GM12878 (cell line): ENCODE measurements at regions not wholly inside any gene's neighbourhood (a gene's known extent, or its start where the extent isn't known, plus 50 kb on each side); places are given as distances from the start of the nearest gene placed in this dataset.

Source experiments
- ATAC-seq: fragments of 200-7000 bp; cut with Tn5 transposase; 3 replicates; pipeline ENCODE4 v1.9.1; 2020; ENCODE audit warnings: mild to moderate bottlenecking, moderate library complexity
- BruUV-seq: library from RNA; stranded (reverse); fragments of 400-500 nt; replicated peaks from 2 replicates; lab custom pipeline; 2021; lab: Mats Ljungman, UMichigan
- CTCF ChIA-PET: fragments of 300-600 bp; sonication (Branson Sonifier 250); formaldehyde crosslinking; extraction: SDS; loops from one replicate; lab custom pipeline; 2021; ENCODE audit warnings: inconsistent platforms; lab: Yijun Ruan, JAX
- POLR2A ChIA-PET: fragments of 350-600 bp; formaldehyde crosslinking; extraction: SDS; loops from one replicate; lab custom pipeline; 2021; ENCODE audit warnings: inconsistent platforms; lab: Charles Lee
- RAD21 ChIA-PET: fragments of 300-600 bp; sonication (Branson Sonifier 250); formaldehyde crosslinking; loops from one replicate; lab custom pipeline; 2023; ENCODE audit warnings: antibody characterized with exemption; ENCODE audit not compliant: unreplicated experiment; lab: Charles Lee
- SMC1A ChIA-PET: fragments of 300-600 bp; sonication (Branson Sonifier 250); formaldehyde crosslinking; loops from one replicate; lab custom pipeline; 2023; ENCODE audit not compliant: unreplicated experiment, uncharacterized antibody; lab: Charles Lee
- DNase-seq: peaks from one replicate; pipeline ENCODE4 v3.0.0-alpha.2; 2011; ENCODE audit warnings: low read depth, low spot score
- FAIRE-seq: peaks from 3 replicates; lab custom pipeline; 2011; peaks lifted over from hg19 to GRCh38; lab: Jason Lieb, UNC
- H2AFZ ChIP-seq: 2 replicates; pipeline ENCODE4 v1.6.0; 2011; ENCODE audit warnings: low read depth, low read length, control low read depth; ENCODE audit not compliant: control insufficient read depth
- H3K27ac ChIP-seq: 2 replicates; pipeline ENCODE4 v1.5.1; 2011; ENCODE audit warnings: control low read depth; ENCODE audit not compliant: control insufficient read depth, insufficient read depth
- H3K27me3 ChIP-seq, 2 experiments: replicated peaks in 1 of 2; 2 replicates each; pipeline versions ENCODE4 v1.6.0 to v1.6.1; 2011; ENCODE audit warnings: low read length in 1 of 2; ENCODE audit not compliant: control insufficient read depth in 2 of 2, insufficient read depth in 2 of 2
- H3K36me3 ChIP-seq, 2 experiments: 2 replicates each; pipeline ENCODE4 v1.5.1; 2011; ENCODE audit warnings: low read length in 1 of 2; ENCODE audit not compliant: control insufficient read depth in 2 of 2, insufficient read depth in 2 of 2
- H3K4me1 ChIP-seq: 2 replicates; pipeline ENCODE4 v1.6.1; 2011; ENCODE audit warnings: mild to moderate bottlenecking, low read length, moderate library complexity, mixed read lengths; ENCODE audit not compliant: control insufficient read depth, insufficient read depth
- H3K4me2 ChIP-seq: 2 replicates; pipeline ENCODE4 v1.6.0; 2011; ENCODE audit warnings: control low read depth; ENCODE audit not compliant: control insufficient read depth, insufficient read depth
- H3K4me3 ChIP-seq: fragments of 200-600 bp; sonication (generic); 2 replicates; pipeline ENCODE4 v1.5.1; 2016
- H3K79me2 ChIP-seq: 2 replicates; pipeline ENCODE4 v1.6.0; 2011; ENCODE audit warnings: low read length; ENCODE audit not compliant: control insufficient read depth, insufficient read depth
- H3K9ac ChIP-seq: 2 replicates; pipeline ENCODE4 v1.8.0; 2011; ENCODE audit warnings: low read length, control low read depth, mixed read lengths; ENCODE audit not compliant: control insufficient read depth, insufficient read depth
- H3K9me3 ChIP-seq: replicated peaks from 3 replicates; pipeline ENCODE4 v1.5.1; 2011; ENCODE audit warnings: mild to moderate bottlenecking, low read length; ENCODE audit not compliant: control insufficient read depth, insufficient read depth
- H4K20me1 ChIP-seq: 2 replicates; pipeline ENCODE4 v1.6.0; 2011; ENCODE audit not compliant: control insufficient read depth, insufficient read depth
- BCL3 ChIP-seq: IDR thresholded peaks from 2 replicates; pipeline ENCODE4 v1.6.1; 2011; ENCODE audit warnings: borderline replicate concordance, low read depth, mild to moderate bottlenecking, moderate library complexity, low read length; ENCODE audit not compliant: insufficient read depth, poor library complexity, severe bottlenecking
- JUND ChIP-seq: IDR thresholded peaks from 2 replicates; pipeline ENCODE4 v1.6.1; 2012; ENCODE audit warnings: low read depth, mild to moderate bottlenecking, low read length, improper control_type of control experiment, moderate library complexity
- KLF5 ChIP-seq: fragments of 450-650 bp; IDR thresholded peaks from 2 replicates; pipeline ENCODE4 v1.6.1; 2014; ENCODE audit warnings: mild to moderate bottlenecking; ENCODE audit not compliant: partially characterized antibody
- NR2F1 ChIP-seq: fragments of 450-650 bp; conservative IDR thresholded peaks from 2 replicates; pipeline ENCODE4 v1.6.1; 2017; ENCODE audit warnings: mild to moderate bottlenecking
- NRF1 ChIP-seq: conservative IDR thresholded peaks from 2 replicates; pipeline ENCODE4 v1.6.1; 2011; ENCODE audit warnings: mild to moderate bottlenecking, low read depth, low read length, improper control_type of control experiment
- POLR2A ChIP-seq: IDR thresholded peaks from 2 replicates; pipeline ENCODE4 v1.6.1; 2011; ENCODE audit warnings: low read depth, mild to moderate bottlenecking, low read length
- REST ChIP-seq: IDR thresholded peaks from 2 replicates; pipeline ENCODE4 v1.6.1; 2012; ENCODE audit warnings: mild to moderate bottlenecking, low read depth, low read length
- ZBED1 ChIP-seq: IDR thresholded peaks from 2 replicates; pipeline ENCODE4 v1.6.1; 2016; ENCODE audit warnings: borderline replicate concordance
- WGBS: methylation state at CpG from one replicate; pipeline ENCODE4 v1.1.6; 2016; ENCODE audit warnings: low lambda C conversion rate; ENCODE audit not compliant: insufficient replicate concordance, insufficient coverage; ENCODE audit errors: missing lambda C conversion rate; 5-methylcytosine and 5-hydroxymethylcytosine counted together
- in situ Hi-C: fragments of 300-500 bp; cut with MboI; formaldehyde crosslinking; loops from 9 replicates; pipeline ENCODE4 v1.14.3; 2018; ENCODE audit warnings: mixed read lengths
- intact Hi-C: fragments of 100-400 bp; cut with micrococcal nuclease; formaldehyde crosslinking; loops from one replicate; pipeline ENCODE4 v1.14.2; 2022; ENCODE audit not compliant: unreplicated experiment

- intact Hi-C loops = no loop called here
- ChIA-PET RAD21 (no interaction called here), POLR2A (no interaction called here), SMC1A (interaction anchor here (1.1 to 1.3 kb wide), 2 partner anchors 12 to 45 kb away, joined by 3 read pairs; no protein-coding TSS in a partner anchor), CTCF (interaction anchor here (1.2 kb wide), 1 partner anchor 20 kb away, joined by 6 read pairs; no protein-coding TSS in a partner anchor)
- in situ Hi-C loops = no loop called here
- Histone ChIP-seq H3K27me3 (no peaks in the 10 kb centered on the region), H4K20me1 (no peaks in the 10 kb centered on the region), H3K4me2 (no peak overlapping the region), H3K9ac (no peak overlapping the region), H3K9me3 (no peaks in the 10 kb centered on the region), H2AFZ (no peak overlapping the region), H3K79me2 (no peaks in the 10 kb centered on the region), H3K36me3 (no peaks in the 10 kb centered on the region), H3K4me3 (no peak overlapping the region), H3K4me1 (no peaks in the 10 kb centered on the region), H3K27ac (no peak overlapping the region)
- WGBS = 0% methylated on average over 2 of the region's 2 CpGs
- ATAC-seq (no peak), DNase-seq (no peak), FAIRE-seq (no peak)
- TF ChIP-seq POLR2A (no peak), BCL3 (no peak), KLF5 (no peak)
- BruUV-seq = no TSS peak
Observed at GRCh38 chr13:108528303-108528702, 101.1 kb upstream of the MYO16 start.

- ChIA-PET POLR2A (no interaction called here), CTCF (interaction anchor here (0.9 kb wide), 1 partner anchor 31 kb away, joined by 3 read pairs; no protein-coding TSS in a partner anchor), RAD21 (no interaction called here), SMC1A (interaction anchor here (1.1 kb wide), 1 partner anchor 10 kb away, joined by 3 read pairs; no protein-coding TSS in a partner anchor)
- intact Hi-C loops = no loop called here
- FAIRE-seq (no peak), ATAC-seq (no peak), DNase-seq (no peak)
- H3K4me1 ChIP-seq = no peaks in the 10 kb centered on the region
- no peaks in the 10 kb centered on the region for H3K79me2 ChIP-seq
- no peak overlapping the region for H3K27ac ChIP-seq
- no peaks in the 10 kb centered on the region for H4K20me1 ChIP-seq
- H3K36me3 ChIP-seq = no peaks in the 10 kb centered on the region
- WGBS = 72% methylated on average over 2 of the region's 2 CpGs
- TF ChIP-seq JUND = no peak
- TF ChIP-seq ZBED1 = no peak
- TF ChIP-seq REST = no peak
- TF ChIP-seq NRF1 = no peak
- TF ChIP-seq NR2F1 = no peak
- H3K9me3 ChIP-seq = no peaks in the 10 kb centered on the region
- in situ Hi-C loops = no loop called here
- no peak overlapping the region for H3K4me3 ChIP-seq
- no peak overlapping the region for H3K9ac ChIP-seq
- no TSS peak for BruUV-seq
- H3K4me2 ChIP-seq = no peak overlapping the region
- no peak overlapping the region for H2AFZ ChIP-seq
- H3K27me3 ChIP-seq = no peaks in the 10 kb centered on the region
Observed at GRCh38 chr13:108533842-108534241, 95.6 kb upstream of the MYO16 start.
